Transverse colon (tissue), 4 donors: ENCODE measurements at regions not wholly inside any gene's neighbourhood (a gene's known extent, or its start where the extent isn't known, plus 50 kb on each side); places are given as distances from the start of the nearest gene placed in this dataset.

Experiments
- DNase-seq: peaks from one replicate; pipeline ENCODE4 v3.0.0-alpha.2; 2019
- H3K27ac ChIP-seq, 4 donors: fragments of 200-600 bp; sonication (generic); 2 replicates each; pipeline ENCODE4 v1.5.1; 2016 to 2018; ENCODE audit warnings: inconsistent platforms in 4 of 4
- H3K27me3 ChIP-seq: fragments of 200-600 bp; sonication (generic); 2 replicates; pipeline ENCODE4 v1.5.1; 2017; ENCODE audit warnings: inconsistent platforms
- H3K36me3 ChIP-seq, 4 donors: fragments of 200-600 bp; sonication (generic); 2 replicates each; pipeline ENCODE4 v1.5.1; 2017 to 2019; ENCODE audit warnings: inconsistent platforms in 4 of 4
- H3K4me1 ChIP-seq, 4 donors: fragments of 200-600 bp; sonication (generic); 2 replicates each; pipeline ENCODE4 v1.5.1; 2017 to 2020; ENCODE audit warnings: inconsistent platforms in 4 of 4
- H3K4me3 ChIP-seq, 4 donors: fragments of 200-600 bp; sonication (generic); 1 replicate in 1 of 4; 2 replicates in 3 of 4; pipeline versions ENCODE4 v1.5.1 to v1.6.1; 2017 to 2019; ENCODE audit warnings: inconsistent platforms in 4 of 4
- H3K9me3 ChIP-seq, 2 donors: fragments of 200-600 bp; sonication (generic); 2 replicates each; pipeline ENCODE4 v1.5.1; 2017 to 2019; ENCODE audit warnings: inconsistent platforms in 2 of 2
- EP300 ChIP-seq: sonication (generic); formaldehyde crosslinking; IDR thresholded peaks from one replicate; pipeline ENCODE4 v1.6.1; 2017; ENCODE audit warnings: antibody characterized with exemption, low read depth
- POLR2A ChIP-seq: fragments of 450-650 bp; IDR thresholded peaks from one replicate; pipeline ENCODE4 v1.6.1; 2016; ENCODE audit warnings: antibody characterized with exemption, mild to moderate bottlenecking, moderate library complexity
- POLR2AphosphoS5 ChIP-seq, 3 donors: sonication (generic); formaldehyde crosslinking; IDR thresholded peaks; one replicate each; pipeline ENCODE4 v1.6.1; 2016; ENCODE audit warnings: antibody characterized with exemption in 3 of 3
- WGBS, 2 donors: methylation state at CpG; one replicate each; pipeline ENCODE4 v1.1.5; 2018; ENCODE audit warnings: low coverage in 1 of 2; 5-methylcytosine and 5-hydroxymethylcytosine counted together
- in situ Hi-C, 4 donors: fragments of 200-750 bp; cut with MboI; loops; one replicate each; pipeline versions ENCODE4 v1.15.0 to v1.15.1; 2017; ENCODE audit warnings: low sequenced_read_pairs in 3 of 4, low pct_ligation_motif_present in 1 of 4, low pct_unique_long_range_greater_than_20kb in 1 of 4
- intact Hi-C: fragments of 100-400 bp; cut with DNase I; formaldehyde crosslinking; loops from one replicate; pipeline ENCODE4 v1.15.1; 2023; ENCODE audit warnings: low total_unique reads
- TF ChIP-seq, protein P1 (sequence below), 5 experiments: fragments of 200-600 bp in 3 of 5; fragments of 450-650 bp in 2 of 5; sonication (generic) in 3 of 5; IDR thresholded peaks; 1 replicate in 2 of 5; 2 replicates in 3 of 5; pipeline ENCODE4 v1.5.1; 2016 to 2017; ENCODE audit warnings: antibody characterized with exemption in 5 of 5, inconsistent platforms in 3 of 5, mild to moderate bottlenecking in 2 of 5, moderate library complexity in 1 of 5

DNA sequence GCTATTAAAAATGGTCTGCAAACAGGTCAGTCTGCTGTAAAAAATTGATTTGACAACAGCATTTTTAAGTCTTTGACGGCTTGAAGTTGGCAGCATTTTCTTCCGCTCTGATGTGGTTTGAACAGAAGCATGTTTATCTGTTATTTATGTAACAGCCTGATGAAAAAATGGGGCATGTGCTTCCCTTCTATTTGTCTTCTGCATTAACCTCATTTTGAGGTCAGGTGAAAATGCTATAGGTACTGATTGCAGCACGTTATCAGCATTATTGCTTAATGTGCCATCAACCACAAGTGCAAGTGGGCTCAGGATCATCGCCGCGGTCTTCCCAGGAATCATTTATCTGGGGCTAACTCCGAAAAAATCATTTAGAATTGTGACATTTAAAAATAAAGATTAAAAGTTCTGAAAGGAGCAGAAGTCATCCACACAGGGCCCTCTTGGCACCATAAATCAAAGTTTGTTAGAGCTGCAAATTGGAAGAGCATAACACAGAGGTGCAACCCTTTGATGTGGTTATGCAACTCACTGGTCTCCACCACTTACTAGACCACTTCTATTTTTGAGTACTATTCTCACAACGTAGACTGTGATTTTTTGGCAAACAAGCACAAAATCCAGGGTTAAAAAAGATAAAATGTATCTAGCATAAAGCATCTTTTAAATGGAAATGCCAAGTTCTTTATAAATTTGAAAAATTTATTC is 307.7 kb downstream of the MDFIC start:
- no peaks in the 10 kb centered on the region for H3K27me3 ChIP-seq
- TF ChIP-seq POLR2A (no peak), EP300 (no peak), POLR2AphosphoS5 (IDR thresholded peaks at IDR 0.05) (no peak)
- TF ChIP-seq, protein P1, sequence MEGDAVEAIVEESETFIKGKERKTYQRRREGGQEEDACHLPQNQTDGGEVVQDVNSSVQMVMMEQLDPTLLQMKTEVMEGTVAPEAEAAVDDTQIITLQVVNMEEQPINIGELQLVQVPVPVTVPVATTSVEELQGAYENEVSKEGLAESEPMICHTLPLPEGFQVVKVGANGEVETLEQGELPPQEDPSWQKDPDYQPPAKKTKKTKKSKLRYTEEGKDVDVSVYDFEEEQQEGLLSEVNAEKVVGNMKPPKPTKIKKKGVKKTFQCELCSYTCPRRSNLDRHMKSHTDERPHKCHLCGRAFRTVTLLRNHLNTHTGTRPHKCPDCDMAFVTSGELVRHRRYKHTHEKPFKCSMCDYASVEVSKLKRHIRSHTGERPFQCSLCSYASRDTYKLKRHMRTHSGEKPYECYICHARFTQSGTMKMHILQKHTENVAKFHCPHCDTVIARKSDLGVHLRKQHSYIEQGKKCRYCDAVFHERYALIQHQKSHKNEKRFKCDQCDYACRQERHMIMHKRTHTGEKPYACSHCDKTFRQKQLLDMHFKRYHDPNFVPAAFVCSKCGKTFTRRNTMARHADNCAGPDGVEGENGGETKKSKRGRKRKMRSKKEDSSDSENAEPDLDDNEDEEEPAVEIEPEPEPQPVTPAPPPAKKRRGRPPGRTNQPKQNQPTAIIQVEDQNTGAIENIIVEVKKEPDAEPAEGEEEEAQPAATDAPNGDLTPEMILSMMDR (IDR thresholded peaks at IDR 0.05): no peak
- no peak overlapping the region for H3K27ac ChIP-seq
- in situ Hi-C loops: no loop called here
- peaks cover 0 to 3% (median 0%) of the 10 kb centered on the region in 4 donors for H3K4me1 ChIP-seq
- intact Hi-C loops: no loop called here
- no peak overlapping the region for H3K4me3 ChIP-seq
- no peaks in the 10 kb centered on the region for H3K9me3 ChIP-seq
- 83 to 87% methylated on average over 7 to 8 of the region's 8 CpGs for WGBS, 2 donors
- no peaks in the 10 kb centered on the region for H3K36me3 ChIP-seq
- no peak for DNase-seq

DNA sequence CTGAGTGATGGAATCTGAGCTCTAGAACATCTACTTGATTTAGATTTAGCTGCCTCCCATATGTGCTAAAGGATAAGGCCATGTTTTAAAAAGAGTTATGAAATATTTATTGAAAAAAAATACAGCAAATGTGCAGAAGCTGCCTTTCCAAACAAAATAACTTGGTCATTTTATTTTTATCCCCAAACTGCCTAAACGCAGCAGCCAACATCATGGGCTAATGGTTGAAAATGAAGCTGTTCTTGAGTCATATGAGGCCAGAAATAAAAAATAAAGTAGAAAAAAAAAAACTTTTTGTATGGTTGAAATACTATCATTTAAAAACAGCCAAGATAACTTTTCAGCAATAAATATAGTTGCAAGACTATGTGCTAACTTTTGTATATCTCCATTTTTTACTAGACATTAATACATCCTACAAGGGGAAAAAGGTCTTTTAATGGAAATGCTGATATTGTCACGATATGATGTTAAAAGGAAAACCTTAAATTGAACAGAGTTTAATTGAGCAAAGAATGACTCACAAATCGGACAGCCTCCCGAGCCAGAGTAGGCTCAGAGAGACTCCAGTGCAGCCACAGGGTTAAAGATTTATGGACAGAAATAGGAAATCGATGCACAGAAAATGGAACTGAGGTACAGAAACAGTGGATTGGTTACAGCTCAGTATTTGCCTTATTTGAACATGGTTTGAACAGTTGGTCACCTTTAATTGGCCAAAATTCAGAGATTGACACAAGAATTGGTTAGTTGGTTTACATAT is 305.8 kb downstream of the MDFIC start:
- no peak overlapping the region for H3K4me3 ChIP-seq
- intact Hi-C loops: no loop called here
- H3K27me3 ChIP-seq: no peaks in the 10 kb centered on the region
- no peaks in the 10 kb centered on the region for H3K9me3 ChIP-seq
- H3K27ac ChIP-seq: no peak overlapping the region
- peaks cover 0 to 3% (median 0%) of the 10 kb centered on the region in 4 donors for H3K4me1 ChIP-seq
- H3K36me3 ChIP-seq: no peaks in the 10 kb centered on the region
- no peak for TF ChIP-seq POLR2AphosphoS5 (IDR thresholded peaks at IDR 0.05)
- TF ChIP-seq, protein P1 (IDR thresholded peaks at IDR 0.05): no peak
- TF ChIP-seq POLR2A: no peak
- no peak for TF ChIP-seq EP300
- WGBS, 2 donors: 83 to 90% methylated on average over 5 of the region's 5 CpGs
- in situ Hi-C loops: no loop called here
- DNase-seq: no peak

GRCh38 chr7:115226410-115226809 is 304.5 kb downstream of the MDFIC start:
- no peak for DNase-seq
- WGBS, 2 donors: 44 to 81% methylated on average over 1 of the region's 1 CpG
- Histone ChIP-seq H3K9me3 (no peaks in the 10 kb centered on the region), H3K27me3 (no peaks in the 10 kb centered on the region), H3K36me3 (no peaks in the 10 kb centered on the region), H3K27ac (no peak overlapping the region), H3K4me3 (no peak overlapping the region), H3K4me1 (peaks cover 0 to 3% (median 0%) of the 10 kb centered on the region in 4 donors)
- intact Hi-C loops: no loop called here
- in situ Hi-C loops: no loop called here
- TF ChIP-seq, protein P1 (IDR thresholded peaks at IDR 0.05): no peak
- no peak for TF ChIP-seq POLR2A
- no peak for TF ChIP-seq POLR2AphosphoS5 (IDR thresholded peaks at IDR 0.05)
- TF ChIP-seq EP300: no peak

GRCh38 chr7:115224922-115225321 is 303.0 kb downstream of the MDFIC start:
- no peaks in the 10 kb centered on the region for H3K9me3 ChIP-seq
- DNase-seq: no peak
- TF ChIP-seq EP300 (no peak), POLR2AphosphoS5 (IDR thresholded peaks at IDR 0.05) (no peak), POLR2A (no peak)
- TF ChIP-seq, protein P1 (IDR thresholded peaks at IDR 0.05): no peak
- H3K27me3 ChIP-seq: no peaks in the 10 kb centered on the region
- no peak overlapping the region for H3K27ac ChIP-seq
- WGBS, 2 donors: 96% methylated on average over 6 of the region's 6 CpGs
- no peaks in the 10 kb centered on the region for H3K4me1 ChIP-seq
- intact Hi-C loops: no loop called here
- in situ Hi-C loops: loop anchor here in 1 of 4 donors (25.0 kb wide), 1 partner anchor 363 kb away; no protein-coding TSS in a partner anchor
- H3K4me3 ChIP-seq: no peak overlapping the region
- H3K36me3 ChIP-seq: no peaks in the 10 kb centered on the region
